HG02571 (cell line): ENCODE measurements at regions not wholly inside any gene's neighbourhood (a gene's known extent, or its start where the extent isn't known, plus 50 kb on each side); places are given as distances from the start of the nearest gene placed in this dataset.

Experiments
- ATAC-seq: cut with Tn5 transposase; IDR thresholded peaks from one replicate; pipeline ENCODE4 v1.9.1; 2021; ENCODE audit warnings: mild to moderate bottlenecking, moderate library complexity; ENCODE audit not compliant: unreplicated experiment

- ATAC-seq, result no peak
Observed at GRCh38 chr5:109533751-109534272, 124.0 kb upstream of the PJA2 start.

DNA sequence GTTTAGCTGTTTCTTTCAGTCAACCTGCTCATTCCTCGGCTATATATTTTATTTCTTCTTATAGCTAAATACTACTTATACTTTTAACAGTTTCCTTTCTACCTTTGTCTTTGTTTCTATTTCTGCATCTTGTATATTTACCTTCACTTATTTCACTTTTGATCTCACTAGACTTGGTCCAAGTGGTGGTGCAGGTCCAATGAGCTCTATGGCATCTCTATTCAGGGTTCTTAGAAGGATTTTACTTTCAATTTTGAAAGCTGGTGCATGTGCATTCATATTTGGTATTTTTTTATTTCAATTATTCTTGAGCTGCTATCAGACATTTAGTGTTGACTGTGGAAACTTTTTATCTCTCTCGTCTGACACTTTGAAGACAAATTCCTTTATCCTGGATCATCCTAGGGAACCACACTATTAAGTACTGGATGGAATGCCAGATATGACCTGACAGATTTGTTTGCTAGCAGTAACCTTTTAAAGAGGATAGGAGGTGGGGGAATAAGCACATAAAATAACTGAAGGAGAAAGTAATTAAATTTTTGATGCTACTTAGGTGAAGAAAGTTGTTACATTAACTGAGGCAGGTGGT, 123.1 kb upstream of the PJA2 start:
- no peak for ATAC-seq

GRCh38 chr5:109531262-109531661, 121.5 kb upstream of the PJA2 start:
- ATAC-seq, result no peak

GRCh38 chr5:109529987-109530386, 120.2 kb upstream of the PJA2 start:
- ATAC-seq, result no peak

DNA sequence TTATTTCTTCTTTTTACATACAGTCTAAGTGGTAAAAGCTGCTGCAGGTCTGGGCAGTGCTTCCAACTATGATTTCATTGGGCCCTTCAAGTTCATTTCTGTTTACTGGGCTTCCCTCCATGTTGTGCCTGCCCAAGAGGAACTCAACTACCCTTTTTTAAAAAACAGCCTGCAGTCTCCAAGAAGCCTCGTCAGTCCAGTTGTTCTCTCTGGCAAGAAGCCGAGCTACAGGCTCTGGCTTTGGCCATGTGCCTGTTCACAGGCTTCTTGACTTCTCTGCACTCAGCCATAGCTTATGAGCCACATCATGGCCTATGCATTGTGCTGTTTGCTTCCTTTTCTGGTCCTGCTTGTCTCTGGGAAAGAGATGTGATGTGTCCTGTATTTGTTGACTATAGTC, 119.7 kb upstream of the PJA2 start:
- ATAC-seq, result no peak

- no peak for ATAC-seq
Observed at GRCh38 chr5:109524555-109524954, 114.8 kb upstream of the PJA2 start.

DNA sequence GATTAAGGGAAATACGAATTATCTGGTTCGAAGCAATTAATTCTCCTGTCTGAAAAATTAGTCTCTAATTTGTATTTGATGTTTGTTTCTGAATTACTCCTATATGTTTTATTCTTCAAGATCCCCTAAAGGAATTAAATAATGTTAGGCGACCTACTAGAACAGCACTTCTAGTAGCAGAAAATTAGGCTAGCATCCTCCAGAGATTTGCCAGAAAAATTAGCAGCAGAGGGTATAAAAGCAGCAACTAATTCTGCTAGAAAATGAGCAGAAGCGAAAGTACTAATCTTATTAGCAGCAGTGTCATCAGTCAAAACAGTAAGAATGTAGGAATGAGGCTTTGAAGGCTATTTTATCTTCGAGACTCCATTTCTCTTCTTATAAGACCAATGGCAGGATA, 114.3 kb upstream of the PJA2 start:
- ATAC-seq, result no peak

- ATAC-seq, result no peak
Observed at GRCh38 chr5:109522404-109522803, 112.6 kb upstream of the PJA2 start.

- no peak for ATAC-seq
Observed at GRCh38 chr5:109519416-109519815, 109.6 kb upstream of the PJA2 start.

GRCh38 chr5:109516390-109516789, 106.6 kb upstream of the PJA2 start:
- ATAC-seq, result no peak

GRCh38 chr5:109511980-109512734, 102.4 kb upstream of the PJA2 start:
- no peak for ATAC-seq

GRCh38 chr5:109506556-109506955, 96.8 kb upstream of the PJA2 start:
- no peak for ATAC-seq

GRCh38 chr5:109496112-109496511, 86.3 kb upstream of the PJA2 start:
- ATAC-seq, result no peak

DNA sequence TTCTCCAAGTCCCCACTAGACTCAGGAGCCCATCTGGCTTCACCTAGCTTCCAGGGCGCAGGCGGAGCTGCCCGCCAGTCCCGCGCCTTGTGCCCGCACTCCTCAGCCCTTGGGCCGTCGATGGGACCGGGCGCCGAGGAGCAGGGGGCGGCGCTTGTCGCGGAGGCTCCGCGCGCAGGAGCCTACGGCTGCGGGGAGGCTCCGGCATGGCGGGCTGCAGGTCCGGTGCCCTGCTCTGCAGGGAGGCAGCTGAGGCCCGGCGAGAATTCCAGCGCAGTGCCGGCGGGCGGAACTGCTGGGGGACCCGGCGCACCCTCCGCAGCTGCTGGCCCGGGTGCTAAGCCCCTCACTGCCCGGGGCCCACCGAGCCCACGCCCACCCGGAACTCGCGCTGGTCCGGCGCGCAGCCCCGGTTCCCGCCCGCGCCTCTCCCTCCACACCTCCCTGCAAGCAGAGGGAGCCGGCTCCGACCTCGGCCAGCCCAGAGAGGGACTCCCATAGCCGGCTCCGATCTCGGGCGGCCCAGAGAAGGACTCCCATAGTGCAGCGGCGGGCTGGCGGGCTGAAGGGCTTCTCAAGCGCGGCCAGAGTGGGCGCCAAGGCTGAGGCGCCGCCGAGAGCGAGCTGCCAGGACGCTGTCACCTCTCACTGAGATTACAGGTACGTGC, 78.1 kb upstream of the PJA2 start:
- ATAC-seq, result no peak

GRCh38 chr5:109486200-109486804, 76.5 kb upstream of the PJA2 start:
- no peak for ATAC-seq

GRCh38 chr5:109485030-109485429, 75.3 kb upstream of the PJA2 start:
- ATAC-seq, result no peak

DNA sequence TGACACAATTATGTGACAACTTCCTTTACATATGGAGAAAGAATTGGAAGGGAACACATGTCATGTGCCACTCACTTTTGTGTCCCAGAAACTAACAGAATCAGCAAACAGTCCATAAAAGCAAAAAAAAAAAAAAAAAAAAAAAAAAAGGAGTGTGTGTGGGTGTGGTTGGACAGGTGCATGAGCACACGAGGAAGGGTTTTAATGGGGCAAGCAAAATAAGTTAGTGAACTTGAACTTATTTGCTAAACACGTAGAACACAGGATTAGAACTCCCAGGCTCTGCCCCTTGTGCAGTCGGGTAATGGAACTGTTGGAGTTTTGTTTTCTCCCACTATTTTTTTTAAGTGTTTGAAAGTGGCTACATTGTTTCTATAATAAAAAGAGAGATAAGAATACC, 74.8 kb upstream of the PJA2 start:
- no peak for ATAC-seq

GRCh38 chr5:109483395-109483971, 73.7 kb upstream of the PJA2 start:
- ATAC-seq, result no peak

- no peak for ATAC-seq
Observed at GRCh38 chr5:109482748-109483147, 73.0 kb upstream of the PJA2 start.

GRCh38 chr5:109479260-109479860, 69.6 kb upstream of the PJA2 start:
- ATAC-seq, result no peak

- ATAC-seq, result no peak
Observed at GRCh38 chr5:109478830-109479229, 69.1 kb upstream of the PJA2 start.
